Gastrocnemius medialis (tissue), 4 donors: ENCODE measurements at regions not wholly inside any gene's neighbourhood (a gene's known extent, or its start where the extent isn't known, plus 50 kb on each side); places are given as distances from the start of the nearest gene placed in this dataset.
"Not testable (repeated sequence)": the region's sequence is repeated elsewhere in the genome, so short reads cannot be mapped to it uniquely, and the experiment has no call there.

Source experiments
- ATAC-seq, 2 donors: fragments of 150-250 bp; one replicate each; pipeline ENCODE4 v1.9.1; 2016
- DNase-seq, 2 donors: peaks; one replicate each; pipeline ENCODE4 v3.0.0-alpha.2; 2019
- H3K27ac ChIP-seq, 4 donors: fragments of 200-600 bp; sonication (generic); 1 replicate in 1 of 4; 2 replicates in 3 of 4; pipeline ENCODE4 v1.5.1; 2016 to 2018; ENCODE audit warnings: mild to moderate bottlenecking in 2 of 4, moderate library complexity in 1 of 4
- H3K27me3 ChIP-seq, 3 donors: fragments of 200-600 bp; sonication (generic) in 2 of 3; 1 replicate in 1 of 3; 2 replicates in 2 of 3; pipeline versions ENCODE4 v1.5.1 to v1.6.0; 2016 to 2019; ENCODE audit warnings: mild to moderate bottlenecking in 1 of 3, moderate library complexity in 1 of 3
- H3K36me3 ChIP-seq, 2 donors: fragments of 200-600 bp; sonication (generic) in 1 of 2; one replicate each; pipeline ENCODE4 v1.5.1; 2017 to 2018
- H3K4me1 ChIP-seq, 2 donors: fragments of 200-600 bp; sonication (generic) in 1 of 2; one replicate each; pipeline ENCODE4 v1.5.1; 2016 to 2017; ENCODE audit warnings: mild to moderate bottlenecking in 2 of 2
- H3K4me3 ChIP-seq, 4 donors: fragments of 200-600 bp; sonication (generic) in 3 of 4; 1 replicate in 1 of 4; 2 replicates in 3 of 4; pipeline ENCODE4 v1.5.1; 2016 to 2019; ENCODE audit warnings: mild to moderate bottlenecking in 2 of 4
- H3K9me3 ChIP-seq, 3 donors: fragments of 200-600 bp; sonication (generic) in 2 of 3; 1 replicate in 1 of 3; 2 replicates in 2 of 3; pipeline ENCODE4 v1.5.1; 2016 to 2019
- CTCF ChIP-seq, 5 experiments: fragments of 450-650 bp in 3 of 5; fragments of 200-600 bp in 2 of 5; sonication (generic) in 2 of 5; IDR thresholded peaks in 4 of 5; conservative IDR thresholded peaks in 1 of 5; 1 replicate in 4 of 5; 2 replicates in 1 of 5; pipeline ENCODE4 v1.5.1; 2016 to 2019; ENCODE audit warnings: antibody characterized with exemption in 5 of 5, mild to moderate bottlenecking in 3 of 5, moderate library complexity in 3 of 5
- POLR2A ChIP-seq, 2 donors: fragments of 450-650 bp; IDR thresholded peaks; one replicate each; pipeline ENCODE4 v1.6.1; 2017; ENCODE audit warnings: antibody characterized with exemption in 2 of 2, mild to moderate bottlenecking in 2 of 2, moderate library complexity in 2 of 2
- in situ Hi-C, 4 donors: fragments of 200-750 bp; cut with MboI; loops; one replicate each; pipeline versions ENCODE4 v1.15.0 to v1.8.0; 2017; ENCODE audit warnings: low sequenced_read_pairs in 4 of 4
- intact Hi-C: fragments of 100-400 bp; cut with DNase I; formaldehyde crosslinking; loops from one replicate; pipeline ENCODE4 v1.15.1; 2023; ENCODE audit warnings: low total_unique reads

- no peaks in the 10 kb centered on the region for H3K4me1 ChIP-seq
- no peaks in the 10 kb centered on the region for H3K9me3 ChIP-seq
- DNase-seq (no peak), ATAC-seq (no peak)
- intact Hi-C loops (no loop called here), in situ Hi-C loops (no loop called here)
- H3K27ac ChIP-seq: no peak overlapping the region
- no peaks in the 10 kb centered on the region for H3K27me3 ChIP-seq
- TF ChIP-seq CTCF (IDR thresholded peaks at IDR 0.05 in 4 of 5, conservative IDR thresholded peaks at IDR 0.05 in 1 of 5) (no peak), POLR2A (IDR thresholded peaks at IDR 0.05) (no peak)
- no peak overlapping the region for H3K4me3 ChIP-seq
- H3K36me3 ChIP-seq: no peaks in the 10 kb centered on the region
Measured at GRCh38 chr7:24164401-24164800, 119.6 kb upstream of the NPY start.

GRCh38 chr7:24169077-24169624 is 114.8 kb upstream of the NPY start:
- DNase-seq: no peak
- H3K36me3 ChIP-seq: no peaks in the 10 kb centered on the region
- no peak overlapping the region for H3K4me3 ChIP-seq
- H3K27me3 ChIP-seq: no peaks in the 10 kb centered on the region
- no peaks in the 10 kb centered on the region for H3K9me3 ChIP-seq
- ATAC-seq: no peak
- in situ Hi-C loops: no loop called here
- TF ChIP-seq POLR2A (IDR thresholded peaks at IDR 0.05) (no peak), CTCF (IDR thresholded peaks at IDR 0.05 in 4 of 5, conservative IDR thresholded peaks at IDR 0.05 in 1 of 5) (no peak)
- no peaks in the 10 kb centered on the region for H3K4me1 ChIP-seq
- intact Hi-C loops: no loop called here
- H3K27ac ChIP-seq: no peak overlapping the region

- DNase-seq, H3K4me3 ChIP-seq, intact Hi-C loops, H3K27ac ChIP-seq, H3K36me3 ChIP-seq, in situ Hi-C loops, H3K4me1 ChIP-seq, ATAC-seq, H3K27me3 ChIP-seq, H3K9me3 ChIP-seq: not testable (repeated sequence)
Measured at GRCh38 chr7:24171951-24172350, 112.0 kb upstream of the NPY start.

- Histone ChIP-seq H3K4me3 (no peak overlapping the region), H3K4me1 (no peaks in the 10 kb centered on the region), H3K36me3 (no peaks in the 10 kb centered on the region), H3K27me3 (no peaks in the 10 kb centered on the region), H3K27ac (no peak overlapping the region), H3K9me3 (no peaks in the 10 kb centered on the region)
- TF ChIP-seq POLR2A (IDR thresholded peaks at IDR 0.05) (no peak), CTCF (IDR thresholded peaks at IDR 0.05 in 4 of 5, conservative IDR thresholded peaks at IDR 0.05 in 1 of 5) (no peak)
- in situ Hi-C loops (no loop called here), intact Hi-C loops (no loop called here)
- ATAC-seq: no peak
- no peak for DNase-seq
Measured at GRCh38 chr7:24172856-24173255, 111.1 kb upstream of the NPY start.

- H3K9me3 ChIP-seq: no peaks in the 10 kb centered on the region
- in situ Hi-C loops: no loop called here
Measured at GRCh38 chr7:24175603-24176002, 108.4 kb upstream of the NPY start.

More at GRCh38 chr7:24175603-24176002, 108.4 kb upstream of the NPY start:
- H3K4me1 ChIP-seq: no peaks in the 10 kb centered on the region
- no peak overlapping the region for H3K27ac ChIP-seq
- no peak for TF ChIP-seq CTCF (IDR thresholded peaks at IDR 0.05 in 4 of 5, conservative IDR thresholded peaks at IDR 0.05 in 1 of 5)
- no peak overlapping the region for H3K4me3 ChIP-seq
- DNase-seq: no peak
- no peak for ATAC-seq
- no peaks in the 10 kb centered on the region for H3K36me3 ChIP-seq
- H3K27me3 ChIP-seq: no peaks in the 10 kb centered on the region
- intact Hi-C loops: no loop called here
